CD4-positive, alpha-beta T cell (primary cell): ENCODE measurements at regions not wholly inside any gene's neighbourhood (a gene's known extent, or its start where the extent isn't known, plus 50 kb on each side); places are given as distances from the start of the nearest gene placed in this dataset.

ENCODE experiments used
- ATAC-seq: fragments of 200-7000 bp; cut with Tn5 transposase; one replicate; pipeline ENCODE4 v1.10.0; 2022; ENCODE audit warnings: mild to moderate bottlenecking; ENCODE audit not compliant: poor library complexity
- CTCF ChIA-PET: fragments of 350-600 bp; sonication (Branson Sonifier 250); formaldehyde crosslinking; loops from one replicate; lab custom pipeline; 2021; ENCODE audit warnings: antibody characterized with exemption, inconsistent platforms; lab: Charles Lee
- POLR2A ChIA-PET: fragments of 350-600 bp; sonication (Branson Sonifier 250); formaldehyde crosslinking; loops from one replicate; lab custom pipeline; 2021; ENCODE audit warnings: antibody characterized with exemption, inconsistent platforms; lab: Charles Lee
- DNase-seq, 14 experiments: peaks; one replicate each; pipeline ENCODE4 v3.0.0-alpha.2; 2013 to 2020; ENCODE audit warnings: mixed read lengths in 2 of 14
- H3K27ac ChIP-seq, 2 donors: one replicate each; pipeline versions ENCODE4 v1.5.1 to v1.7.0; 2013; ENCODE audit warnings: low read length in 2 of 2, low read depth in 1 of 2, mild to moderate bottlenecking in 1 of 2
- H3K27me3 ChIP-seq, 2 experiments: 1 replicate in 1 of 2; 2 replicates in 1 of 2; pipeline versions ENCODE4 v1.6.1 to v1.7.0; 2013; ENCODE audit warnings: low read length in 2 of 2, control low read depth in 1 of 2, mild to moderate bottlenecking in 1 of 2, moderate library complexity in 1 of 2; ENCODE audit not compliant: insufficient read depth in 2 of 2, control insufficient read depth in 1 of 2
- H3K36me3 ChIP-seq: one replicate; pipeline ENCODE4 v1.6.1; 2013; ENCODE audit warnings: low read length, control low read depth; ENCODE audit not compliant: insufficient read depth
- H3K4me1 ChIP-seq: one replicate; pipeline ENCODE4 v1.6.1; 2013; ENCODE audit warnings: low read length, control low read depth; ENCODE audit not compliant: insufficient read depth
- H3K4me3 ChIP-seq: one replicate; pipeline ENCODE4 v1.5.1; 2013; ENCODE audit warnings: mild to moderate bottlenecking, low read length, moderate library complexity
- H3K9me3 ChIP-seq, 2 experiments: 1 replicate in 1 of 2; 2 replicates in 1 of 2; pipeline versions ENCODE4 v1.6.1 to v1.7.0; 2013; ENCODE audit warnings: low read length in 2 of 2, mild to moderate bottlenecking in 2 of 2, control low read depth in 1 of 2, moderate library complexity in 1 of 2; ENCODE audit not compliant: control insufficient read depth in 1 of 2, insufficient read depth in 1 of 2
- H3K27ac Mint-ChIP-seq: one replicate; pipeline ENCODE4 v1.8.0; 2020; ENCODE audit warnings: mixed read lengths
- H3K27me3 Mint-ChIP-seq: one replicate; pipeline ENCODE4 v1.8.0; 2021; ENCODE audit warnings: mixed read lengths
- H3K36me3 Mint-ChIP-seq: one replicate; pipeline ENCODE4 v1.8.0; 2021; ENCODE audit warnings: low read depth, mixed read lengths
- H3K4me1 Mint-ChIP-seq: one replicate; pipeline ENCODE4 v1.8.0; 2021; ENCODE audit warnings: low read depth, mixed read lengths
- H3K4me3 Mint-ChIP-seq: one replicate; pipeline ENCODE4 v1.8.0; 2020; ENCODE audit warnings: mild to moderate bottlenecking, mixed read lengths
- H3K9me3 Mint-ChIP-seq: one replicate; pipeline ENCODE4 v1.8.0; 2020; ENCODE audit warnings: mixed read lengths
- intact Hi-C, 2 experiments: fragments of 100-400 bp; cut with DNase I in 1 of 2; cut with micrococcal nuclease in 1 of 2; formaldehyde crosslinking; loops; one replicate each; pipeline versions ENCODE4 v1.15.1 to v1.9.0; 2023 to 2025; cut with DNase I, micrococcal nuclease
- TF ChIP-seq, protein P1 (sequence below): fragments of 200-600 bp; IDR thresholded peaks from one replicate; pipeline ENCODE4 v1.8.0; 2022; ENCODE audit warnings: antibody characterized with exemption, mild to moderate bottlenecking

DNA sequence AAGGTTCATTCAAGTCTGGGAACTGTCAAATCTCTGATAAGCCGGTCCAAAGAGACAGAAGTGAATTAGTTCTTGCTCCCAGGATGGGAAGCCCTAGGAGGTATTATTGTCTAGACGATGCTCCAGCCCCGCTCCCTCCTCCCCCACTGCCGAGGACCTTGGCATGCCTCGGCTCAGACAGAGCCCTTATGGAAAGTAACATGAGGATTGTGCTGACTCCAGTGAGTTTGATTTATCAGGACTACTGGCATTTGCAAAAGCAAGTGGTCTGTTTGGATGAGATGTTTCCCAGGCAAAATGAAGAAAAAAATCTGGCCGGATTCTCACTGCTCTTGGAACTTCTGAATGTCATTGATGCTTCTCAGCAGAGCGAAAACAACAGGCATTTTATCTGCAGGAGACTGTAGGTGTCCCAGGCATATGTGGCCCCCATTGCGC is 341.0 kb downstream of the ETS1 start:
- TF ChIP-seq, protein P1, sequence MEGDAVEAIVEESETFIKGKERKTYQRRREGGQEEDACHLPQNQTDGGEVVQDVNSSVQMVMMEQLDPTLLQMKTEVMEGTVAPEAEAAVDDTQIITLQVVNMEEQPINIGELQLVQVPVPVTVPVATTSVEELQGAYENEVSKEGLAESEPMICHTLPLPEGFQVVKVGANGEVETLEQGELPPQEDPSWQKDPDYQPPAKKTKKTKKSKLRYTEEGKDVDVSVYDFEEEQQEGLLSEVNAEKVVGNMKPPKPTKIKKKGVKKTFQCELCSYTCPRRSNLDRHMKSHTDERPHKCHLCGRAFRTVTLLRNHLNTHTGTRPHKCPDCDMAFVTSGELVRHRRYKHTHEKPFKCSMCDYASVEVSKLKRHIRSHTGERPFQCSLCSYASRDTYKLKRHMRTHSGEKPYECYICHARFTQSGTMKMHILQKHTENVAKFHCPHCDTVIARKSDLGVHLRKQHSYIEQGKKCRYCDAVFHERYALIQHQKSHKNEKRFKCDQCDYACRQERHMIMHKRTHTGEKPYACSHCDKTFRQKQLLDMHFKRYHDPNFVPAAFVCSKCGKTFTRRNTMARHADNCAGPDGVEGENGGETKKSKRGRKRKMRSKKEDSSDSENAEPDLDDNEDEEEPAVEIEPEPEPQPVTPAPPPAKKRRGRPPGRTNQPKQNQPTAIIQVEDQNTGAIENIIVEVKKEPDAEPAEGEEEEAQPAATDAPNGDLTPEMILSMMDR, result no peak
- Mint-ChIP-seq H3K9me3 (no peaks in the 10 kb centered on the region), H3K4me3 (no peak overlapping the region), H3K27ac (no peak overlapping the region), H3K4me1 (no peaks in the 10 kb centered on the region), H3K36me3 (no peaks in the 10 kb centered on the region), H3K27me3 (no peaks in the 10 kb centered on the region)
- H3K27me3 ChIP-seq, result no peaks in the 10 kb centered on the region
- no peak overlapping the region for H3K4me3 ChIP-seq
- H3K9me3 ChIP-seq, result no peaks in the 10 kb centered on the region
- no peak overlapping the region for H3K27ac ChIP-seq
- H3K4me1 ChIP-seq, result no peaks in the 10 kb centered on the region
- ChIA-PET CTCF (no interaction called here), POLR2A (no interaction called here)
- DNase-seq (no peak), ATAC-seq (no peak)
- intact Hi-C loops, result loop anchor here in 1 of 2 experiments (5.0 kb wide), 1 partner anchor 39 kb away; no protein-coding TSS in a partner anchor
- H3K36me3 ChIP-seq, result no peaks in the 10 kb centered on the region

GRCh38 chr11:128244871-128245270 is 342.5 kb downstream of the ETS1 start:
- H3K27ac ChIP-seq, result no peak overlapping the region
- H3K27me3 ChIP-seq, result no peaks in the 10 kb centered on the region
- POLR2A ChIA-PET, result no interaction called here
- CTCF ChIA-PET, result no interaction called here
- Mint-ChIP-seq H3K36me3 (no peaks in the 10 kb centered on the region), H3K9me3 (no peaks in the 10 kb centered on the region), H3K4me3 (no peak overlapping the region), H3K27me3 (no peaks in the 10 kb centered on the region), H3K4me1 (no peaks in the 10 kb centered on the region), H3K27ac (no peak overlapping the region)
- H3K36me3 ChIP-seq, result no peaks in the 10 kb centered on the region
- H3K4me3 ChIP-seq, result no peak overlapping the region
- H3K9me3 ChIP-seq, result no peaks in the 10 kb centered on the region
- no peaks in the 10 kb centered on the region for H3K4me1 ChIP-seq
- no peak for ATAC-seq
- TF ChIP-seq, protein P1, result no peak
- intact Hi-C loops, result loop anchor here in 1 of 2 experiments (5.0 kb wide), 1 partner anchor 38 kb away; no protein-coding TSS in a partner anchor
- DNase-seq, result no peak

DNA sequence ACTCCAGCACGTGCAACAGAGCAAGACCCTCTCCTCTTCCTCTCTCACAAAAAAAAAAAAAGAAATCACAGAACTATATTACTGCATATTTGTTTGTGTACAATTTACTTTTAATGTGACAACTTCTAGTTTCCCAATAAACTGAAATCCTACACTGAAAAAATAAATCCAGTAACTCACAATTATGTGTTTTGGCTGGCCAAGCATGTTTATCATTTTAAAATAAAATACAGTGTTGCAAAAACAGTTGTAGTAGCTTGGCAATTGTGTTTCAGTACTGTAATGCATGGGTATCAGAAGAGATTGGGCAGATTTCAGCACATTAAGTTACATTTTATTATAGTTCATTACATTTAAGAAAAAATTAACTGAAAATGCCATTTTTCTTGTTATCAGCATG is 344.9 kb downstream of the ETS1 start:
- ATAC-seq (no peak), DNase-seq (no peak)
- Mint-ChIP-seq H3K9me3 (no peaks in the 10 kb centered on the region), H3K27ac (no peak overlapping the region), H3K4me1 (peaks cover 14% of the 10 kb centered on the region), H3K36me3 (no peaks in the 10 kb centered on the region), H3K27me3 (no peaks in the 10 kb centered on the region), H3K4me3 (no peak overlapping the region)
- Histone ChIP-seq H3K4me1 (no peaks in the 10 kb centered on the region), H3K27me3 (no peaks in the 10 kb centered on the region), H3K9me3 (no peaks in the 10 kb centered on the region), H3K27ac (no peak overlapping the region), H3K36me3 (no peaks in the 10 kb centered on the region), H3K4me3 (no peak overlapping the region)
- CTCF ChIA-PET, result no interaction called here
- TF ChIP-seq, protein P1, result no peak
- POLR2A ChIA-PET, result interaction anchor here (0.8 kb wide), 1 partner anchor 11 kb away, joined by 4 read pairs; no protein-coding TSS in a partner anchor
- intact Hi-C loops, result no loop called here
